HG03342 (cell line): ENCODE measurements at regions not wholly inside any gene's neighbourhood (a gene's known extent, or its start where the extent isn't known, plus 50 kb on each side); places are given as distances from the start of the nearest gene placed in this dataset.

Experiments
- ATAC-seq: cut with Tn5 transposase; IDR thresholded peaks from one replicate; pipeline ENCODE4 v1.9.1; 2021; ENCODE audit warnings: mild to moderate bottlenecking, moderate library complexity; ENCODE audit not compliant: unreplicated experiment

- ATAC-seq, result no peak
Observed at GRCh38 chr7:159269745-159270144, 125.1 kb upstream of the VIPR2 start.

- ATAC-seq, result no peak
Observed at GRCh38 chr7:159263430-159263829, 118.8 kb upstream of the VIPR2 start.

- no peak for ATAC-seq
Observed at GRCh38 chr7:159253657-159254056, 109.0 kb upstream of the VIPR2 start.

GRCh38 chr7:159250471-159250870, 105.8 kb upstream of the VIPR2 start:
- no peak for ATAC-seq

GRCh38 chr7:159249671-159250070, 105.0 kb upstream of the VIPR2 start:
- ATAC-seq, result no peak

- ATAC-seq, result no peak
Observed at GRCh38 chr7:159247910-159248309, 103.2 kb upstream of the VIPR2 start.

- ATAC-seq, result no peak
Observed at GRCh38 chr7:159246702-159247480, 102.2 kb upstream of the VIPR2 start.

- ATAC-seq, result no peak
Observed at GRCh38 chr7:159240962-159241361, 96.3 kb upstream of the VIPR2 start.

GRCh38 chr7:159239028-159239427, 94.4 kb upstream of the VIPR2 start:
- ATAC-seq, result no peak

GRCh38 chr7:159238541-159238940, 93.9 kb upstream of the VIPR2 start:
- no peak for ATAC-seq

- no peak for ATAC-seq
Observed at GRCh38 chr7:159237022-159237653, 92.5 kb upstream of the VIPR2 start.

GRCh38 chr7:159231017-159231416, 86.3 kb upstream of the VIPR2 start:
- ATAC-seq, result no peak

- ATAC-seq, result no peak
Observed at GRCh38 chr7:159229683-159230475, 85.2 kb upstream of the VIPR2 start.

- ATAC-seq, result no peak
Observed at GRCh38 chr7:159227433-159227832, 82.8 kb upstream of the VIPR2 start.

- ATAC-seq, result no peak
Observed at GRCh38 chr7:159226011-159226702, 81.5 kb upstream of the VIPR2 start.

- ATAC-seq, result no peak
Observed at GRCh38 chr7:159218607-159219006, 73.9 kb upstream of the VIPR2 start.

GRCh38 chr7:159218170-159218569, 73.5 kb upstream of the VIPR2 start:
- ATAC-seq, result no peak

- no peak for ATAC-seq
Observed at GRCh38 chr7:159215076-159215475, 70.4 kb upstream of the VIPR2 start.

GRCh38 chr7:159213253-159213652, 68.6 kb upstream of the VIPR2 start:
- ATAC-seq, result no peak

- no peak for ATAC-seq
Observed at GRCh38 chr7:159212226-159212625, 67.6 kb upstream of the VIPR2 start.

- no peak for ATAC-seq
Observed at GRCh38 chr7:159211540-159212182, 67.0 kb upstream of the VIPR2 start.
